GM18867 (cell line): ENCODE measurements at regions not wholly inside any gene's neighbourhood (a gene's known extent, or its start where the extent isn't known, plus 50 kb on each side); places are given as distances from the start of the nearest gene placed in this dataset.
A peak's percentile ranks its signal among the peaks of the same experiment; 100 is the strongest.

Source experiments
- ATAC-seq: cut with Tn5 transposase; IDR thresholded peaks from one replicate; pipeline ENCODE4 v1.9.1; 2021; ENCODE audit warnings: mild to moderate bottlenecking, moderate library complexity; ENCODE audit not compliant: unreplicated experiment

- ATAC-seq: peak; percentile 92
These were observed 340.3 kb upstream of the RBMS3 start for GRCh38 chr3:28940530-28940929.

GRCh38 chr3:28940994-28941393 is 339.9 kb upstream of the RBMS3 start:
- peak; percentile 6 for ATAC-seq

GRCh38 chr3:28947061-28947460 is 333.8 kb upstream of the RBMS3 start:
- ATAC-seq: no peak

- ATAC-seq: no peak
These were observed 333.1 kb upstream of the RBMS3 start for GRCh38 chr3:28947751-28948150.

- no peak for ATAC-seq
These were observed 332.2 kb upstream of the RBMS3 start for GRCh38 chr3:28948685-28949084.

- ATAC-seq: no peak
These were observed 331.3 kb upstream of the RBMS3 start for GRCh38 chr3:28949580-28949979.

GRCh38 chr3:28950614-28951013 is 330.3 kb upstream of the RBMS3 start:
- ATAC-seq: no peak

GRCh38 chr3:28951772-28952556 is 328.9 kb upstream of the RBMS3 start:
- peak; percentile 53 for ATAC-seq

- no peak for ATAC-seq
These were observed 322.2 kb upstream of the RBMS3 start for GRCh38 chr3:28958656-28959055.

GRCh38 chr3:28971156-28971555 is 309.7 kb upstream of the RBMS3 start:
- no peak for ATAC-seq

GRCh38 chr3:28972921-28973320 is 307.9 kb upstream of the RBMS3 start:
- ATAC-seq: no peak

GRCh38 chr3:28973609-28974008 is 307.3 kb upstream of the RBMS3 start:
- no peak for ATAC-seq

- no peak for ATAC-seq
These were observed 302.8 kb upstream of the RBMS3 start for GRCh38 chr3:28978092-28978491.

GRCh38 chr3:28980131-28980530 is 300.7 kb upstream of the RBMS3 start:
- ATAC-seq: no peak

- ATAC-seq: no peak
These were observed 300.2 kb upstream of the RBMS3 start for GRCh38 chr3:28980631-28981030.

- peak; percentile 84 for ATAC-seq
These were observed 298.0 kb upstream of the RBMS3 start for GRCh38 chr3:28982906-28983305.

- ATAC-seq: no peak
These were observed 293.9 kb upstream of the RBMS3 start for GRCh38 chr3:28986922-28987321.

GRCh38 chr3:28989646-28990089 is 291.2 kb upstream of the RBMS3 start:
- peak; percentile 86 for ATAC-seq

- ATAC-seq: no peak
These were observed 286.5 kb upstream of the RBMS3 start for GRCh38 chr3:28994161-28994905.

GRCh38 chr3:29004885-29005599 is 275.8 kb upstream of the RBMS3 start:
- peak; percentile 99 for ATAC-seq

GRCh38 chr3:29005862-29006261 is 275.0 kb upstream of the RBMS3 start:
- no peak for ATAC-seq

GRCh38 chr3:29011441-29011840 is 269.4 kb upstream of the RBMS3 start:
- no peak for ATAC-seq
